Neural progenitor cell (in vitro differentiated cells): ENCODE measurements at regions not wholly inside any gene's neighbourhood (a gene's known extent, or its start where the extent isn't known, plus 50 kb on each side); places are given as distances from the start of the nearest gene placed in this dataset.

Experiments used
- DNase-seq: peaks from one replicate; pipeline ENCODE4 v3.0.0-alpha.2; 2016; ENCODE audit warnings: low spot score
- H2AFZ ChIP-seq: fragments of 200-600 bp; sonication (generic); replicated peaks from 2 replicates; pipeline ENCODE4 v1.6.1; 2016; ENCODE audit warnings: antibody characterized with exemption
- H3F3A ChIP-seq: fragments of 200-600 bp; sonication (generic); 2 replicates; pipeline ENCODE4 v1.6.1; 2016; ENCODE audit warnings: antibody characterized with exemption, low read depth
- H3K27ac ChIP-seq: fragments of 200-600 bp; sonication (generic); 2 replicates; pipeline ENCODE4 v1.5.1; 2016; ENCODE audit warnings: mild to moderate bottlenecking
- H3K27me3 ChIP-seq: fragments of 200-600 bp; sonication (generic); 2 replicates; pipeline ENCODE4 v1.6.1; 2016; ENCODE audit warnings: mild to moderate bottlenecking, moderate library complexity
- H3K36me3 ChIP-seq: fragments of 200-600 bp; sonication (generic); 2 replicates; pipeline ENCODE4 v1.5.1; 2016
- H3K4me1 ChIP-seq: fragments of 200-600 bp; sonication (generic); 2 replicates; pipeline ENCODE4 v1.6.1; 2016; ENCODE audit warnings: mixed run types
- H3K4me2 ChIP-seq: fragments of 200-600 bp; sonication (generic); 2 replicates; pipeline ENCODE4 v1.6.1; 2016
- H3K4me3 ChIP-seq: fragments of 200-600 bp; sonication (generic); 2 replicates; pipeline ENCODE4 v1.5.1; 2016
- H3K79me2 ChIP-seq: fragments of 200-600 bp; sonication (generic); 2 replicates; pipeline ENCODE4 v1.6.1; 2016; ENCODE audit warnings: low read depth
- H3K9ac ChIP-seq: fragments of 200-600 bp; sonication (generic); 2 replicates; pipeline ENCODE4 v1.6.1; 2016
- H3K9me3 ChIP-seq: fragments of 200-600 bp; sonication (generic); 2 replicates; pipeline ENCODE4 v1.5.1; 2016; ENCODE audit warnings: low read depth
- H4K20me1 ChIP-seq: fragments of 200-600 bp; sonication (generic); 2 replicates; pipeline ENCODE4 v1.6.1; 2016; ENCODE audit warnings: low read depth
- H3K27ac Mint-ChIP-seq: 3 replicates; pipeline ENCODE4 v1.8.0; 2021; ENCODE audit warnings: mixed read lengths
- H3K27me3 Mint-ChIP-seq: 2 replicates; pipeline ENCODE4 v1.8.0; 2022; ENCODE audit warnings: low read depth, mild to moderate bottlenecking, inconsistent platforms, moderate library complexity, mixed read lengths; ENCODE audit not compliant: insufficient read depth
- H3K36me3 Mint-ChIP-seq: 3 replicates; pipeline ENCODE4 v1.8.0; 2021; ENCODE audit warnings: mixed read lengths
- H3K4me1 Mint-ChIP-seq: 3 replicates; pipeline ENCODE4 v1.8.0; 2021; ENCODE audit warnings: mixed read lengths
- H3K4me3 Mint-ChIP-seq: 3 replicates; pipeline ENCODE4 v1.8.0; 2021; ENCODE audit warnings: mild to moderate bottlenecking, moderate library complexity, mixed read lengths
- H3K9me3 Mint-ChIP-seq: 3 replicates; pipeline ENCODE4 v1.8.0; 2020; ENCODE audit warnings: mixed read lengths
- EZH2 ChIP-seq: fragments of 200-600 bp; sonication (generic); IDR thresholded peaks from 2 replicates; pipeline ENCODE4 v1.6.1; 2017; ENCODE audit warnings: antibody characterized with exemption, mild to moderate bottlenecking, moderate library complexity
- EZH2phosphoT487 ChIP-seq: fragments of 200-600 bp; sonication (generic); IDR thresholded peaks from 2 replicates; pipeline ENCODE4 v1.6.1; 2017; ENCODE audit warnings: antibody characterized with exemption
- TF ChIP-seq, protein P1 (sequence below): fragments of 200-600 bp; sonication (generic); IDR thresholded peaks from 2 replicates; pipeline ENCODE4 v1.5.1; 2017; ENCODE audit warnings: antibody characterized with exemption, mild to moderate bottlenecking

DNA sequence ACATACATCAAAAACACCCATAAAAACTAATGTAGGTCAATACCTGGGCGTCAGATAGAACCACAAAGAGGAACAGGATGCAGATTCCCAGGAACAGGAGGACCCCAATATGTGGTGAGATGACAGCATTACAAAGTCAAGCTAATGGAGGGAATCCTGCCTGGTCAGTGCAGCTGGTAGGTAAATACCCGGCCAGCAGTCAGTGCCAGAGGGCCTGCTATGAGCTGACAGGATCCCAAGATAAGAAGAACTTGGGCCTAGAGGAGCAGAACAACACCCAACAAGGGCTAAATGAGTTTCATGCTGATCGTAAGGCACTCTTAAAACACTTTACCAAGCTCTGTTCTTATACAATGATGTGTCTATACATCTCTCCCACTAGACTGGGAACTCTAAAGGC lies 61.2 kb upstream of the KCNMB2 start:
- no peak overlapping the region for H3K27ac ChIP-seq
- Mint-ChIP-seq H3K27me3 (peaks cover 2% of the 10 kb centered on the region), H3K4me3 (no peak overlapping the region), H3K36me3 (no peaks in the 10 kb centered on the region), H3K27ac (no peak overlapping the region), H3K4me1 (no peaks in the 10 kb centered on the region), H3K9me3 (no peaks in the 10 kb centered on the region)
- H3K79me2 ChIP-seq = no peaks in the 10 kb centered on the region
- H3F3A ChIP-seq = no peaks in the 10 kb centered on the region
- H3K9me3 ChIP-seq = no peaks in the 10 kb centered on the region
- H3K4me3 ChIP-seq = no peak overlapping the region
- no peak overlapping the region for H3K9ac ChIP-seq
- DNase-seq = no peak
- H3K4me2 ChIP-seq = no peak overlapping the region
- H2AFZ ChIP-seq = no peak overlapping the region
- no peaks in the 10 kb centered on the region for H4K20me1 ChIP-seq
- no peaks in the 10 kb centered on the region for H3K36me3 ChIP-seq
- no peaks in the 10 kb centered on the region for H3K27me3 ChIP-seq
- TF ChIP-seq EZH2 = no peak
- no peak for TF ChIP-seq EZH2phosphoT487
- TF ChIP-seq, protein P1, sequence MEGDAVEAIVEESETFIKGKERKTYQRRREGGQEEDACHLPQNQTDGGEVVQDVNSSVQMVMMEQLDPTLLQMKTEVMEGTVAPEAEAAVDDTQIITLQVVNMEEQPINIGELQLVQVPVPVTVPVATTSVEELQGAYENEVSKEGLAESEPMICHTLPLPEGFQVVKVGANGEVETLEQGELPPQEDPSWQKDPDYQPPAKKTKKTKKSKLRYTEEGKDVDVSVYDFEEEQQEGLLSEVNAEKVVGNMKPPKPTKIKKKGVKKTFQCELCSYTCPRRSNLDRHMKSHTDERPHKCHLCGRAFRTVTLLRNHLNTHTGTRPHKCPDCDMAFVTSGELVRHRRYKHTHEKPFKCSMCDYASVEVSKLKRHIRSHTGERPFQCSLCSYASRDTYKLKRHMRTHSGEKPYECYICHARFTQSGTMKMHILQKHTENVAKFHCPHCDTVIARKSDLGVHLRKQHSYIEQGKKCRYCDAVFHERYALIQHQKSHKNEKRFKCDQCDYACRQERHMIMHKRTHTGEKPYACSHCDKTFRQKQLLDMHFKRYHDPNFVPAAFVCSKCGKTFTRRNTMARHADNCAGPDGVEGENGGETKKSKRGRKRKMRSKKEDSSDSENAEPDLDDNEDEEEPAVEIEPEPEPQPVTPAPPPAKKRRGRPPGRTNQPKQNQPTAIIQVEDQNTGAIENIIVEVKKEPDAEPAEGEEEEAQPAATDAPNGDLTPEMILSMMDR = no peak
- no peaks in the 10 kb centered on the region for H3K4me1 ChIP-seq

DNA sequence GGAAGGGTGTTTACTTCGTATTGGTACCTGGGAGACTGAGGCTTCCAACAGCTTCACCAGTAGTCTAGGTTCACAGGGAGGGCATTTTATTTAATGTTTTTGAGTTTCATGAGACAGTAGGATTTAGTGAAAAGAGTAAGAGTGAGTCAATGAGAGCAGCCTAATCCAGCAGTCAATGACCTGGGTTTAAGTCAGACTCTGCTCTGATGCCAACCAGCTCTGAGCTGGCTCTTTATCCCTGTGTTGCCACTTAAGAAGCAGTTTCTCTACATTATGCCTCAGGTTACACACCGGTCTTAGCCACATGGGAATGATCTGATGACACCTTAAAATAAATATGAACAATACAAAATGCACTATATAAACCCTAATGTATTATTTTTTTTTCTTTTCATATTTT lies 59.4 kb upstream of the KCNMB2 start:
- Histone ChIP-seq H3K36me3 (no peaks in the 10 kb centered on the region), H4K20me1 (no peaks in the 10 kb centered on the region), H3K27me3 (no peaks in the 10 kb centered on the region), H3K79me2 (no peaks in the 10 kb centered on the region), H3K4me2 (no peak overlapping the region), H3K4me3 (no peak overlapping the region), H3K9me3 (no peaks in the 10 kb centered on the region), H3F3A (no peaks in the 10 kb centered on the region), H2AFZ (no peak overlapping the region), H3K27ac (no peak overlapping the region), H3K9ac (no peak overlapping the region), H3K4me1 (no peaks in the 10 kb centered on the region)
- no peak overlapping the region for H3K4me3 Mint-ChIP-seq
- H3K9me3 Mint-ChIP-seq = no peaks in the 10 kb centered on the region
- no peaks in the 10 kb centered on the region for H3K36me3 Mint-ChIP-seq
- H3K4me1 Mint-ChIP-seq = no peaks in the 10 kb centered on the region
- DNase-seq = no peak
- H3K27ac Mint-ChIP-seq = no peak overlapping the region
- H3K27me3 Mint-ChIP-seq = peaks cover 2% of the 10 kb centered on the region
- TF ChIP-seq, protein P1 = no peak
- TF ChIP-seq EZH2phosphoT487 = no peak
- no peak for TF ChIP-seq EZH2

DNA sequence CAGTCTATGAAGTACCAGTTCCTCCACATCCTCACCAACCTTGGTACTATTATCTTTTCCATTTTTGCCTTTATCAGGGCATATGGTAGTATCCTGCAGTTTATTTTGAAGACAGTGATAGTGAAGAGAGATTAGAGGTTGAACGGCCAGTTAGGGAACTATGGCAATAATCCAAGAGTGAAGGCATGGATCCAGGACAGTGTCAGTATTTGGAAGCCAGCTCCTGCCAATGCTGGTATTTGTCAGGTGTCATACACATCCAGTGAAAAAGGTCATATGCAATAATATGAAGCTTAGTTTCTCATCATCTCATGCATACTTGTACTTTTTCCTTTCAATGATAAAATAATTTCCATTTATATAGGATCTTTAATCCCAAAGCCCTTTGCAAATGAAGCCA lies 56.8 kb upstream of the KCNMB2 start:
- Histone ChIP-seq H4K20me1 (no peaks in the 10 kb centered on the region), H3K27me3 (no peaks in the 10 kb centered on the region), H3K4me2 (no peak overlapping the region), H3K9me3 (no peaks in the 10 kb centered on the region), H3K79me2 (no peaks in the 10 kb centered on the region), H3K36me3 (no peaks in the 10 kb centered on the region), H3F3A (no peaks in the 10 kb centered on the region), H3K4me3 (no peak overlapping the region), H3K9ac (no peak overlapping the region), H3K27ac (no peak overlapping the region), H2AFZ (no peak overlapping the region), H3K4me1 (no peaks in the 10 kb centered on the region)
- no peak for DNase-seq
- Mint-ChIP-seq H3K4me3 (no peak overlapping the region), H3K36me3 (no peaks in the 10 kb centered on the region), H3K9me3 (no peaks in the 10 kb centered on the region), H3K27me3 (peaks cover 2% of the 10 kb centered on the region), H3K27ac (no peak overlapping the region), H3K4me1 (peaks cover 2% of the 10 kb centered on the region)
- TF ChIP-seq, protein P1 = no peak
- no peak for TF ChIP-seq EZH2phosphoT487
- TF ChIP-seq EZH2 = no peak

DNA sequence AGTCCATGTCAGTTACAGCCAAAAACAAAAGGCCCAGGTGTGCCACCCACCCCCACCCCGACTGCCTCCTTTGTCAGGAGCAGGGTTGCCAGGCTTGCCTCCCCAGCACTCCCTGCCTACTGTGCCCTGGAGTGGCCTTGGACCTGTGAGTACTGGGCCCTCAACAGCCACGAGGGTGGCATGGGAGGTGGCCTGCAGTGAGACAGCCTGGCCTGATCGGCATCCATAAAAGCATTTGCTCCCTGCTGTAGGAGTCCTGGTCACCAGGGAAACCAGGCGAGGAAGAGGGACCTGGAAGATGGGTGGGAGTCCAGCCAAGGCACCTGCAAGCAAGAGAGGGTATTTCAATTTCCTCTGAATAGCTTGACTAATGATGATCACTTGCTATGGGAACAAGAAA lies 56.4 kb upstream of the KCNMB2 start:
- Mint-ChIP-seq H3K4me3 (no peak overlapping the region), H3K9me3 (no peaks in the 10 kb centered on the region)
- H3K79me2 ChIP-seq = no peaks in the 10 kb centered on the region

More for the DNA sequence above, 56.4 kb upstream of the KCNMB2 start:
- Histone ChIP-seq H3K36me3 (no peaks in the 10 kb centered on the region), H3F3A (no peaks in the 10 kb centered on the region), H3K9me3 (no peaks in the 10 kb centered on the region), H3K4me1 (no peaks in the 10 kb centered on the region), H3K4me2 (no peak overlapping the region), H3K9ac (no peak overlapping the region), H2AFZ (no peak overlapping the region), H3K27me3 (no peaks in the 10 kb centered on the region), H4K20me1 (no peaks in the 10 kb centered on the region), H3K27ac (no peak overlapping the region), H3K4me3 (no peak overlapping the region)
- H3K27me3 Mint-ChIP-seq = peaks cover 2% of the 10 kb centered on the region
- H3K27ac Mint-ChIP-seq = no peak overlapping the region
- DNase-seq = no peak
- H3K4me1 Mint-ChIP-seq = peaks cover 2% of the 10 kb centered on the region
- no peaks in the 10 kb centered on the region for H3K36me3 Mint-ChIP-seq
- no peak for TF ChIP-seq EZH2phosphoT487
